RPMI8226 (cell line): ENCODE measurements at regions not wholly inside any gene's neighbourhood (a gene's known extent, or its start where the extent isn't known, plus 50 kb on each side); places are given as distances from the start of the nearest gene placed in this dataset.
"Not testable (repeated sequence)": the region's sequence is repeated elsewhere in the genome, so short reads cannot be mapped to it uniquely, and the experiment has no call there.

Experiments used
- DNase-seq: peaks from one replicate; pipeline ENCODE4 v3.0.0-alpha.2; 2015

GRCh38 chr11:109695696-109696095 is 273.7 kb downstream of the C11orf87 start:
- no peak for DNase-seq

- DNase-seq: no peak
Observed at GRCh38 chr11:109696191-109696897, 274.4 kb downstream of the C11orf87 start.

GRCh38 chr11:109697140-109697843 is 275.3 kb downstream of the C11orf87 start:
- peak; percentile 51 for DNase-seq

GRCh38 chr11:109698237-109698636 is 276.2 kb downstream of the C11orf87 start:
- DNase-seq: no peak

GRCh38 chr11:109704432-109704831 is 282.4 kb downstream of the C11orf87 start:
- no peak for DNase-seq

- DNase-seq: no peak
Observed at GRCh38 chr11:109706945-109707344, 285.0 kb downstream of the C11orf87 start.

- no peak for DNase-seq
Observed at GRCh38 chr11:109707411-109707810, 285.4 kb downstream of the C11orf87 start.

- no peak for DNase-seq
Observed at GRCh38 chr11:109708184-109708583, 286.2 kb downstream of the C11orf87 start.

- DNase-seq: not testable (repeated sequence)
Observed at GRCh38 chr11:109714444-109714843, 292.5 kb downstream of the C11orf87 start.

GRCh38 chr11:109715424-109715823 is 293.4 kb downstream of the C11orf87 start:
- DNase-seq: not testable (repeated sequence)

- DNase-seq: no peak
Observed at GRCh38 chr11:109726061-109726460, 304.1 kb downstream of the C11orf87 start.

GRCh38 chr11:109728056-109728455 is 306.1 kb downstream of the C11orf87 start:
- no peak for DNase-seq

GRCh38 chr11:109729761-109730160 is 307.8 kb downstream of the C11orf87 start:
- DNase-seq: no peak

- DNase-seq: no peak
Observed at GRCh38 chr11:109730669-109731068, 308.7 kb downstream of the C11orf87 start.

- no peak for DNase-seq
Observed at GRCh38 chr11:109731451-109731850, 309.5 kb downstream of the C11orf87 start.

GRCh38 chr11:109733245-109733644 is 311.3 kb downstream of the C11orf87 start:
- no peak for DNase-seq

- DNase-seq: no peak
Observed at GRCh38 chr11:109734566-109734965, 312.6 kb downstream of the C11orf87 start.

GRCh38 chr11:109735128-109735527 is 313.1 kb downstream of the C11orf87 start:
- DNase-seq: no peak

- DNase-seq: no peak
Observed at GRCh38 chr11:109739379-109739778, 317.4 kb downstream of the C11orf87 start.

- DNase-seq: no peak
Observed at GRCh38 chr11:109745996-109746625, 324.1 kb downstream of the C11orf87 start.

GRCh38 chr11:109747839-109748238 is 325.8 kb downstream of the C11orf87 start:
- no peak for DNase-seq

GRCh38 chr11:109749476-109749875 is 327.5 kb downstream of the C11orf87 start:
- no peak for DNase-seq

GRCh38 chr11:109750964-109751363 is 329.0 kb downstream of the C11orf87 start:
- DNase-seq: no peak
